BJ (cell line): ENCODE measurements at regions not wholly inside any gene's neighbourhood (a gene's known extent, or its start where the extent isn't known, plus 50 kb on each side); places are given as distances from the start of the nearest gene placed in this dataset.
"Not testable (repeated sequence)": the region's sequence is repeated elsewhere in the genome, so short reads cannot be mapped to it uniquely, and the experiment has no call there.

Experiments used
- CTCF ChIA-PET: fragments of 350-600 bp; formaldehyde crosslinking; extraction: SDS; loops from one replicate; lab custom pipeline; 2021; ENCODE audit warnings: antibody characterized with exemption, inconsistent platforms; lab: Yijun Ruan, JAX
- POLR2A ChIA-PET: fragments of 300-600 bp; sonication (Branson Sonifier 250); formaldehyde crosslinking; extraction: SDS; loops from one replicate; lab custom pipeline; 2021; ENCODE audit warnings: antibody characterized with exemption; lab: Charles Lee
- DNase-seq: peaks from one replicate; pipeline ENCODE4 v3.0.0-alpha.2; 2011; ENCODE audit warnings: low read depth
- H3K27me3 ChIP-seq: 2 replicates; pipeline ENCODE4 v1.6.0; 2011; ENCODE audit warnings: low read length; ENCODE audit not compliant: control insufficient read depth, insufficient read depth
- H3K36me3 ChIP-seq: 2 replicates; pipeline ENCODE4 v1.5.1; 2011; ENCODE audit warnings: low read length; ENCODE audit not compliant: control insufficient read depth, insufficient read depth
- H3K4me3 ChIP-seq: 2 replicates; pipeline ENCODE4 v1.5.1; 2011; ENCODE audit warnings: low read depth, mild to moderate bottlenecking, control low read depth, low read length
- CTCF ChIP-seq: IDR thresholded peaks from 2 replicates; pipeline ENCODE4 v1.5.1; 2011; ENCODE audit warnings: low read depth, mild to moderate bottlenecking, control low read depth, inconsistent platforms, low read length, moderate library complexity; ENCODE audit not compliant: insufficient read depth

- H3K36me3 ChIP-seq, DNase-seq, POLR2A ChIA-PET, H3K27me3 ChIP-seq, H3K4me3 ChIP-seq: not testable (repeated sequence)
- CTCF ChIA-PET, result interaction anchor here (0.9 kb wide), 1 partner anchor 12 kb away, joined by 3 read pairs; no protein-coding TSS in a partner anchor
Observed at GRCh38 chr15:83335542-83335941, 51.1 kb upstream of the BNC1 start.

GRCh38 chr15:83339396-83339795, 54.9 kb upstream of the BNC1 start:
- TF ChIP-seq CTCF, result no peak
- no peaks in the 10 kb centered on the region for H3K27me3 ChIP-seq
- ChIA-PET POLR2A (no interaction called here), CTCF (no interaction called here)
- no peaks in the 10 kb centered on the region for H3K36me3 ChIP-seq
- H3K4me3 ChIP-seq, result no peak overlapping the region
- no peak for DNase-seq

GRCh38 chr15:83340087-83340486, 55.6 kb upstream of the BNC1 start:
- CTCF ChIA-PET, result no interaction called here
- no peaks in the 10 kb centered on the region for H3K36me3 ChIP-seq
- no peak for DNase-seq
- POLR2A ChIA-PET, result no interaction called here
- no peak overlapping the region for H3K4me3 ChIP-seq
- no peak for TF ChIP-seq CTCF
- H3K27me3 ChIP-seq, result no peaks in the 10 kb centered on the region

- H3K27me3 ChIP-seq, result peaks cover 2% of the 10 kb centered on the region; the same call in 1 of the 2 replicates
- no peak for TF ChIP-seq CTCF
- DNase-seq, result no peak
- ChIA-PET CTCF (no interaction called here), POLR2A (interaction anchor here (0.6 kb wide), 1 partner anchor 60 kb away, joined by 3 read pairs; no protein-coding TSS in a partner anchor)
- H3K4me3 ChIP-seq, result no peak overlapping the region
- no peaks in the 10 kb centered on the region for H3K36me3 ChIP-seq
Observed at GRCh38 chr15:83346342-83346741, 61.9 kb upstream of the BNC1 start.

GRCh38 chr15:83352119-83352518, 67.7 kb upstream of the BNC1 start:
- POLR2A ChIA-PET, result no interaction called here
- no peak overlapping the region for H3K4me3 ChIP-seq
- H3K36me3 ChIP-seq, result no peaks in the 10 kb centered on the region
- no peak for DNase-seq
- no peak for TF ChIP-seq CTCF
- CTCF ChIA-PET, result interaction anchor here (0.8 kb wide), 1 partner anchor 22 kb away, joined by 3 read pairs; no protein-coding TSS in a partner anchor
- peaks cover 2% of the 10 kb centered on the region; the same call in 1 of the 2 replicates for H3K27me3 ChIP-seq
